ENCODE measurements at regions not wholly inside any gene's neighbourhood (a gene's known extent, or its start where the extent isn't known, plus 50 kb on each side); places are given as distances from the start of the nearest gene placed in this dataset.

- TF ChIP-seq CTCF (IDR thresholded peaks at IDR 0.05): no peak
- no peak for TF ChIP-seq POLR2A (IDR thresholded peaks at IDR 0.05)
Observed at GRCh38 chr1:214717351-214717750, 114.4 kb downstream of the CENPF start.
